ENCODE measurements at regions not wholly inside any gene's neighbourhood (a gene's known extent, or its start where the extent isn't known, plus 50 kb on each side); places are given as distances from the start of the nearest gene placed in this dataset.
"Not testable (repeated sequence)": the region's sequence is repeated elsewhere in the genome, so short reads cannot be mapped to it uniquely, and the experiment has no call there.

DNA sequence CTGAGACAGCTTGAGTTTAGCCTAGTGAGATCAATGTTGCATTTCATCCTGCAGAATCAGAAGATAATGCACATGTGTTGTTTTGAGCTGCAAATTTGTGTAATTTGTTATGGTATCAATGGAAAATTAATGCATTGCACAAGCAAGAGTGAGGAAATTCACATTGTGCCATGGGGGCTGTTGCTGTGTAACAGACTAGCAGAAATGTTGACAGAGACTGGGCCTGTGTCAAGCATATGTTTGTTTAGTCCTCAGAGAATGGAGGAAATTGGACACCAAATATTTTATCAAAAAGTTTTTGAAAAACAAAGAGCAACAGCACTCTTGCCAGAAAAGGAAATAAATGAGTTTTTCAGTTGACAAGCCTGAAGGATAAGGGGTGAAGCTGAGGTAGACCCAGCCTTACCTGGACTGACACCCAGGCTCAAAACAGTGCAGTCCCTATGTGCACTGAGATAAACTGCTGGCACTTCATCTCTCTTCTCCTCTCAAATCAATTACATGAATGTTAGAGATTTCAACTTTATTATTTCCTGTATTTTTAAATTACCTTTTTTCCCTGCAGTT is 1150.0 kb downstream of the FSCB start:
- CTCF ChIA-PET = no interaction called here
- POLR2A ChIA-PET = interaction anchor here (0.6 kb wide), 1 partner anchor 482 kb away, joined by 3 read pairs; no protein-coding TSS in a partner anchor
- TF ChIP-seq, protein P1, sequence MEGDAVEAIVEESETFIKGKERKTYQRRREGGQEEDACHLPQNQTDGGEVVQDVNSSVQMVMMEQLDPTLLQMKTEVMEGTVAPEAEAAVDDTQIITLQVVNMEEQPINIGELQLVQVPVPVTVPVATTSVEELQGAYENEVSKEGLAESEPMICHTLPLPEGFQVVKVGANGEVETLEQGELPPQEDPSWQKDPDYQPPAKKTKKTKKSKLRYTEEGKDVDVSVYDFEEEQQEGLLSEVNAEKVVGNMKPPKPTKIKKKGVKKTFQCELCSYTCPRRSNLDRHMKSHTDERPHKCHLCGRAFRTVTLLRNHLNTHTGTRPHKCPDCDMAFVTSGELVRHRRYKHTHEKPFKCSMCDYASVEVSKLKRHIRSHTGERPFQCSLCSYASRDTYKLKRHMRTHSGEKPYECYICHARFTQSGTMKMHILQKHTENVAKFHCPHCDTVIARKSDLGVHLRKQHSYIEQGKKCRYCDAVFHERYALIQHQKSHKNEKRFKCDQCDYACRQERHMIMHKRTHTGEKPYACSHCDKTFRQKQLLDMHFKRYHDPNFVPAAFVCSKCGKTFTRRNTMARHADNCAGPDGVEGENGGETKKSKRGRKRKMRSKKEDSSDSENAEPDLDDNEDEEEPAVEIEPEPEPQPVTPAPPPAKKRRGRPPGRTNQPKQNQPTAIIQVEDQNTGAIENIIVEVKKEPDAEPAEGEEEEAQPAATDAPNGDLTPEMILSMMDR (IDR thresholded peaks at IDR 0.05; ENCODE audit: insufficient read depth, low read length, missing control alignments) = no peak
- no peak overlapping the region for H3K4me3 ChIP-seq (ENCODE audit: low read depth, low read length)
- no peak for DNase-seq (ENCODE audit: low read depth, low spot score)

DNA sequence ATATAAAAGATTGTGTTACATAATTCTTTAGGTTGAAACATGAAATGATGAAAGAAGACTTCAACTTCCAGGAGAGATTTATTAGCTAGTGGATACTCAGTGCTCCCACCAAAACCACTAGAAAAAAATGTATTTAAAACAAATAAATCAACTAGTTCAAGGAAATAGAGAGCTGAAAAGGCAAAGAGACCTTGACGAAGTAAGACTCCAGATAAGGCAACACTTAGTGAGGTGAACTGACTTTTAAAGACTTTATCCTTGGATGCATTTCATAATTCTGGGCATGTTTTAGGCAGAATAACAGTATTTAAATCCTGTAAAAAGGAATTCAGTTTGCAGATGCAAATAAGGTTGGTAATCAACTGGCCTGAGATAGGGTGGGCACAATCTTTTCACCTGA is 1150.7 kb downstream of the FSCB start:
- H3K4me3 ChIP-seq (ENCODE audit: low read depth, low read length) = no peak overlapping the region
- ChIA-PET POLR2A (no interaction called here), CTCF (no interaction called here)
- TF ChIP-seq, protein P1 (IDR thresholded peaks at IDR 0.05; ENCODE audit: insufficient read depth, low read length, missing control alignments) = no peak
- DNase-seq (ENCODE audit: low read depth, low spot score) = no peak

DNA sequence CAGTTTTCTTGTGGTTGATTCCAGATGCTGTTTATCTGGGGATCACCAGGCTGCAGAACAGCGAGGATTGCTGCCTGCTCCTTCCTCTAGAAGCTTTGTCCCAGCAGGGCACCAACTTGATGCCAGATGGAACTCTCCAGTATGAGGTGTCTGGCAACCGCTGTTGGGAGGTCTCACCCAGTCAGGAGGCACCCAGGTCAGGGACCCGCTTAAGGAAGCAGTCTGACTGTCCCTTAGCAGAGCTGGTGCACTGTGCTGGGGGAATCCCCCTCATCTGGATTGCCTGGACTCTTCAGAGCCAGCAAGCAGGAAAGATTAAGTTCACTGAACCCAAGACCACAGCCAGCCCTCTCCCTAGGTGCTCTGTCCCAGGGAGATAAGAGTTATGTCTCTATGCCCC is 1165.2 kb downstream of the FSCB start:
- no peak for DNase-seq (ENCODE audit: low read depth, low spot score)
- CTCF ChIA-PET = no interaction called here
- TF ChIP-seq, protein P1 (IDR thresholded peaks at IDR 0.05; ENCODE audit: insufficient read depth, low read length, missing control alignments) = no peak
- POLR2A ChIA-PET = no interaction called here
- H3K4me3 ChIP-seq (ENCODE audit: low read depth, low read length) = no peak overlapping the region

DNA sequence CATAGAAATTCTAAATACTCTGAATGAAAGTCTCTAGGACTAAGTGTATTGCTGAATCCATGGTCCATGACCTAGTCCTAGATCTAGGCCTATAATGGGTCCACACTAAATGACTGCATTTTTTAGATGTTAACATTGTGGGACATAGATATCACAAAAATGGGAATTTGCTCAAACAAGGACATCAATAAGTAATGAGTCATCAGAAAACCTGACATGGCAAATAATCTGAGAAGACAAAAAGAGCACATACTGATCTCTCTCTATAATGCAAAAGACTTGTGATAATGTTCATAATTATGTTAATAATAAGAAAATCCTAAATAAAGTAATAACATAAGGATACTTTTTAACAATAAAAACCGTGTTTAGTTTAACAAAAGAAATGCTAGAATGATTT is 1168.4 kb downstream of the FSCB start:
- H3K4me3 ChIP-seq (ENCODE audit: low read depth, low read length) = no peak overlapping the region
- TF ChIP-seq, protein P1 (IDR thresholded peaks at IDR 0.05; ENCODE audit: insufficient read depth, low read length, missing control alignments) = no peak
- ChIA-PET POLR2A (no interaction called here), CTCF (no interaction called here)
- no peak for DNase-seq (ENCODE audit: low read depth, low spot score)

DNA sequence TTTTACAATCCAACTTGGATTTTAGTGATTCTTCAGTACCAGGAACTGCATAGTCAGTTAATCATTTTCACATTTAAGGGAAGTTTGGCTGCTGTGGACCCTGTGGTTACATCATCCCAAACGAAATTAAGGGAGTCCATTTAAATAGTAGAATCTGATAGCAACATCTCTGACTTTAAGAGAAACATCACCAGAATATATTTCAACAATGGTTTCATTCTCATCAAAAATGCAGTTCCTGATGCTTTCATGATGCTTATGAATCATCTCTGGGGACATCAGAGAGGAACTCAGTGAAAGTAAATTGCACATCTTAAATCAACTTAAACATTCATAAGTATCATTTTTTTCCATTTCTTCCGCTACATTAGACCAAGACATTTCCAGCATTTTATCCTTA is 1170.7 kb downstream of the FSCB start:
- CTCF ChIA-PET = no interaction called here
- TF ChIP-seq, protein P1 (IDR thresholded peaks at IDR 0.05; ENCODE audit: insufficient read depth, low read length, missing control alignments) = no peak
- no peak for DNase-seq (ENCODE audit: low read depth, low spot score)

DNA sequence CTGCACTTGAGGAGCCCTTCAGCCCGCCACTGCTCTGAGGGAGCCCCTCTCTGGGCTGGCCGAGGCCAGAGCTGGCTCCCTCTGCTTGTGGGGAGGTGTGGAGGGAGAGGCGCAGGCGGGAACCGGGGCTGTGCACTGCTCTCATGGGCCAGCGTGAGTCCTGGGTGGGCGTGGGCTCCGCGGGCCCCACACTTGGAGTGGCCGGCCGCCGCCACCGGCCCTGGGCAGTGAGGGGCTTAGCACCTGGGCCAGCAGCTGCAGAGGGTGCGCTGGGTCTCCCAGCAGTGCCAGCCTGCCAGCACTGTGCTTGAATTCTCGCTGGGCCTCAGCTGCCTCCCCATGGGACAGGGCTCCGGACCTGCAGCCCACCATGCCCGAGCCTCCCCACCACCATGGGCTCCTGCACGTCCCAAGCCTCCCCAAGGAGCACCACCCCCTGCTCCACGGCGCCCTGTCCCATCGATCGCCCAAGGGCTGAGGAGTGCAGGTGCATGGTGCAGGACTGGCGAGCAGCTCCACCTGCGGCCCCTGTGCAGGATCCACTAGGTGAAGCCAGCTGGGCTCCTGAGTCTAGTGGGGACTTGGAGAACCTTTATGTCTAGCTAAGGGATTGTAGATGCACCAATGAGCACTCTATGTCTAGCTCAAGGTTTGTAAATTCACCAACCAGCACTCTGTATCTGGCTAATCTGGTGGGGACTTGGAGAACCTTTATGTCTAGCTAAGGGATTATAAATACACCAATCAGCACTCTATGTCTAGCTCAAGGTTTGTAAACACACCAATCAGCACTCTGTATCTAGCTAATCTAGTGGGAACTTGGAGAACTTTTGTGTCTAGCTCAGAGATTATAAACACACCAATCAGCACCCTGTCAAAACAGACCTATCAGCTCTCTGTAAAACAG is 1180.3 kb downstream of the FSCB start:
- POLR2A ChIA-PET; H3K4me3 ChIP-seq (ENCODE audit: low read depth, low read length); DNase-seq (ENCODE audit: low read depth, low spot score); CTCF ChIA-PET: not testable (repeated sequence)

More for the DNA sequence above, 1170.7 kb downstream of the FSCB start:
- no peak overlapping the region for H3K4me3 ChIP-seq (ENCODE audit: low read depth, low read length)
- POLR2A ChIA-PET = no interaction called here
